GM21526 (cell line): ENCODE measurements at regions not wholly inside any gene's neighbourhood (a gene's known extent, or its start where the extent isn't known, plus 50 kb on each side); places are given as distances from the start of the nearest gene placed in this dataset.
"Not testable (repeated sequence)": the region's sequence is repeated elsewhere in the genome, so short reads cannot be mapped to it uniquely, and the experiment has no call there.

Experiments used
- ATAC-seq: cut with Tn5 transposase; IDR thresholded peaks from one replicate; pipeline ENCODE4 v1.9.1; 2021; ENCODE audit warnings: moderate library complexity; ENCODE audit not compliant: unreplicated experiment, low FRiP score

GRCh38 chr2:14082640-14083039 is 549.9 kb upstream of the LRATD1 start:
- ATAC-seq: no peak

GRCh38 chr2:14094592-14094991 is 537.9 kb upstream of the LRATD1 start:
- no peak for ATAC-seq

DNA sequence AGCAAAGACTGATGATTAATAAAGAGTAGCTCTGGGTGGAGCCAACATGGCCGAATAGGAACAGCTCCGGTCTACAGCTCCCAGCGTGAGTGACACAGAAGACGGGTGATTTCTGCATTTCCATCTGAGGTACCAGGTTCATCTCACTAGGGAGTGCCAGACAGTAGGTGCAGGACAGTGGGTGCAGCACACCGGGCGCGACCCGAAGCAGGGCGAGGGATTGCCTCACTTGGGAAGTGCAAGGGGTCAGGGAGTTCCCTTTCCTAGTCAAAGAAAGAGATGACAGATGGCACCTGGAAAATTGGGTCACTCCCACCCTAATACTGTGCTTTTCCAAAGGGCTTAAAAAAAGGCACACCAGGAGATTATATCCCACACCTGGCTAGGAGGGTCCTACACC is 533.4 kb upstream of the LRATD1 start:
- ATAC-seq: not testable (repeated sequence)

DNA sequence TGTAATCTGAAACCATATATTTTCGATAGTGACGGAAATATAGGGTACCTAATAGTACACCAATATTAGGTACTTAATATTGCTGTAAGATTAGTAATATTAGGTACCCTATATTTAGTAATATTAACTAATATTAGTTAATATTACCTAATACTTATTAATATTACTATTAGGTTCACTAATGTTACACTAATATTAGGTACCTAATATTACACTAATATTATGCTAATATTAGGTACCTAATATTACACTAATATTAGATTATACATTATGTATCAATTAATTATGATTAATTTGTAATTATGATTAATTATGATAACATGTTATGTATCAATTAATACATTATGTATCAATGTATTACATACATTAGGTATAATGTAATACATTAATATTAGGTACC is 518.2 kb upstream of the LRATD1 start:
- ATAC-seq: no peak

DNA sequence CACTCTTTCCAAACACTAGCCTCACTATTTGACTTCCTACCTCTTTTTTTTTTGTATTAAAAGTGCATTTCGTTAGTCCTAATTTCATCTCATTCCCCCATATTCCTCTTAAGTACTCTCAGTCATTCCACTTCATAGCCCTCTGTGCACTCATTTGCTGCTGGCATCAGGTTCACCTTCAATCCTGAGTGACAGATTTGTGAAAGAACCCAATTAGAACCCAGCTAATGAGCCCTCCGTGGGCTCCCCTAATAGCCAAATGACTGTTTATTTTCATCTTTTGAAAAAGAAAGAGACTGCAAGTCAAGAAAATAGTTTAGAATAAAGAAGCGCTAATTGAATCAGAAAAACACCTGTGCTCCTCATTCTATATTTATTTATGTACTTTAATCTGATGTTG is 512.1 kb upstream of the LRATD1 start:
- no peak for ATAC-seq

DNA sequence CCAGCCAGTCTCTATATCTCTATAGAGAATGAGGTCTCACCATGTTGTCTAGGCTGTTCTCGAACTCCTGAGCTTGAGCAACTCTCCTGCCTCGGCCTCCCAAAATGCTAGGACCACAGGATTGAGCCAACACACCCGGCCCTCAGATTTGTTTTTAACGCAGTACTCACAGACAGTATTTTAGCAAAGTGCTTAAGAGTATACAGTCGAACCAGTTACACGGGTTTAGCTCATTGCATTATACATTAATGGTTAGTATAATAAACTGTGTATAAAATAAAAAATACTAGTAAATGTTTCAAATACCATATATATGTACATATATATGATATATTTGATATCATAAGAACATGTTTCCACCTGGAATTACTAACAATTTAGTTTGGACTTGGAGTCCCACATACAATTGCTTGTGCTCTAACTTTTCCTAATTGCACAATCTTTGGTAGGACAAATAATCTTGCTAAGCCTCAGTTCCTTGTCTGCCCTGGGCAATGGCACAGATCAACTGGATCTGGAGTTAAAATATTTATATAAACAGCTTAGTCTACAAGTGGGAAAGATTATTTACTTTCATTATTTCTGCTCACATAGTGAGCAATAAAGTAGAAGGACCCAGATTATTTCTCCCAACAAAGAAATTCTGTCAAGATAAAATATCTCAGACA is 508.9 kb upstream of the LRATD1 start:
- ATAC-seq: no peak

DNA sequence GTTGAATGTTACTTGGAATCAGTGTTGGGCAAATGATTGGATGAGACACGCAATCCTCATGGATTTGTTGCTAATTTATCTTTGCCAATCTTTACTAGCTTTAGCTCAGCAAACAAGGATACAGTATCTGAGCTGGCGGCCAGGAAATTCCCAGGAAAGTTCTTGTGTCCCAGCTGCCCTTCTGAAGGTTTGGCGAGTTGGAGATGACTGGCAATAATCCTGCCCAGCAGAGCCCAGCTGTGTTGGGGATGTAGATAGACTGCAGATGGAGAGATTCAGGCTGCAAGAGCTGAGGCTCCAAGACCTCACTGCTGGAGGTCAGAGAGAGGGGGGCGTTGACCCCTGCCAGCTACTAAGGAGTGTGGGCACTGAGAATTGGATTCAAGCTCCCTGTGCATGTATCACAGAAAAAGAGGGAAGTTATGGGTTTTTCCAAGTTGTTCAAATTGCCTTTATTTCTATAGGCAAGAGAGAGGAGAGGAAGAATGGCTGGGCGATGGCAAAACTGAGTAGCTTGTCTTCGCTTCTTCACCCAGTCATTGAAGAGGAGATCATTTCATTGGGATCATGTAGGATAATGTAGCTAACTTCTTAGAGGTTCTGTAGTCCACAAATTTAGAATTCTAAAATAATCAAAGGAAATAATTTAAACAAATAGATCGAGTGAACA is 506.8 kb upstream of the LRATD1 start:
- no peak for ATAC-seq

GRCh38 chr2:14126846-14127245 is 505.7 kb upstream of the LRATD1 start:
- no peak for ATAC-seq

DNA sequence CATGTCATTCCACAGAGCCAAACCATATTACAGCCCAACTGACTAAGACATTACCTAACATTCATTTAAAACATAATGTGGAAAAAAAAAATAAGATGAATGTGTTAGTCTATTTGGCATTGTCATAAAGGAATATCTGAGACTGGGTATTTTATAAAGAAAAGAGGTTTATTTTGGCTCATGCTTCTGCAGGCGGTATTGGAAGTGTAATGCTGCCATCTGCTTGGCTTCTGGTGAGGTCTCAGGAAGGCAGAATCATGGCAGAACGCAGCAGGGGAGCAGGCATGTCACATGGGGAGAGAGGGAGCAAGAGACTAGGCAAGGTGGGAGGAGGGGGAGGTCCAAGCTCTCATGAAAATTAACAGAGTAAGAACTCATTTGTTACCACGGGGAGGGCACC is 504.8 kb upstream of the LRATD1 start:
- ATAC-seq: no peak

GRCh38 chr2:14132386-14132785 is 500.1 kb upstream of the LRATD1 start:
- no peak for ATAC-seq

DNA sequence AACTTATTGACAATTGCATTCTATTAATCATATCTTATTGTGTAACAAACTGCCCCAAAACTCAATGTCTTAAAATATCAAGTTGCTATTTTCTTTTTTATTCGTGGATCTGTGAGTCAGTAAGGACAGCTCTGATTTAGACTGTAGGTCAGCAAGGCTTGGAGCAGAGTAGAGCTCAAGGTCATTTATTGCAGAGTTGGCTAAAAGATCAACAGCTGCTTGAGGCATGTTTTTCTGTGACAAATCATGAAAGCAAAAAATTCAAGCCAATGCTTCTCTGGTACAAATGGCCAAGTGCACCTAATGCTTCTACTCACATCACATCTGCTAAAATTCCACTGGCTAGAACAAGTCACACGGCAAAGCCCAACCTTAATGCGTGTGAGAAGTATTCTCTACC is 497.7 kb upstream of the LRATD1 start:
- ATAC-seq: no peak

DNA sequence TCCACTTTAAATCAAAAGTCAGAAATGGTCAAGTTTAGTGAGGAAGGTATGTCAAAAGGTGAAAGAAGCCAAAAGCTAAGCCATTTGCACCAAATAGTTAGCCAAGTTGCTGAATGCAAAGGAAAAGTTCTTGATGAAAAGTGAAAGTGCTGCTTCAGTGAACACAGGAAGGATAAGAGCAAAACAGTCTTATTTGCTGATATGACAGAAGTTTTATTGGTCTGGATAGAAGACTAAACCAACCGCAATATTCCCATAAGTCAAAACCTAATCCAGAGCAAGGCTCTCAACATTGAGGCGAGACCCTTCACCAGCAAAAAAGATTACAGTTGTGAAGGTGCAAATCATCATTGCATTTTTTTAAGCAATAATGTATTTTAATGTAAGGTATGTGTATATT is 496.5 kb upstream of the LRATD1 start:
- ATAC-seq: no peak

GRCh38 chr2:14137643-14138042 is 494.9 kb upstream of the LRATD1 start:
- no peak for ATAC-seq

DNA sequence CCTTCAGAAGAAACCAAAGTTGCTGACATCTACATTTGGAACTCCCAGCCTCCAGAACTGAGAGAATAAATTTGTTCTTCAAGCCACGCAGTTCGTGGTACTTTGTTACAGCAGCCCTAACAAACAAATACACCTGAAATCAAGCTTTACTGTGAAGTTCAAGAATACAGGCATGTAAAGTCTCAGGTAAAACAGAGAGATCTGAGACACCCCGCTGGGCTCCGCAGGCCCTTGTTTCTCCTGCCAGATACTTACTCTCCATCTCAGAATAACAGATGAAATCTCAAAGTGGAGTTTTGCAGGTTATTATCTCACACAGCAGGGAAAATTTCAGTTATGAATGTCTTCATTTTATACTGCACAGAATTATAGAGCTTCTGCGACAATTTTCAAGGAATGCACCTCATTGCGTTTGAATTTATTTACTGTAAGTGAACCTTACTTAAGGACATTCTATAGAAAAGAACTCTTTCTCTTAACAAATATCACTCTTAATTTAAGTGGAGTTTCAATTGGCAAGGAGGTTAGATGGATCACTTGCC is 492.4 kb upstream of the LRATD1 start:
- ATAC-seq: no peak

DNA sequence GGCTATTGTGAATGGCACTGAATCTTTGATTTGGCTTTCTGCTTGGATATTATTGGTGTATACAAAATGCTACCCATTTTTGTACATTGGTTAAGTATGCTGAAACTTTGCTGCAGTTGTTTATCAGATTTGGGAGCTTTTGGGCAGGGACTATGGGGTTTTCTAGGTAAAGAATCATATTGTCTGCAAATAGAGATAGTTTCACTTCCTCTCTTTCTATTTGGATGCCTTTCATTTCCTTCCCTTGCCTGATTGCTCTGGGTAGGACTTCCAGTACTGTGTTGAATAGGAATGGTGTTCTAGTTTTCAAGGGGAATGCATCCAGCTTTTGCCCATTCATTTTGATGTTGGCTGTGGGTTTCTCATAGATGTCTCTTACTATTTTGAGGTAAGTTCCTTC is 489.1 kb upstream of the LRATD1 start:
- no peak for ATAC-seq

DNA sequence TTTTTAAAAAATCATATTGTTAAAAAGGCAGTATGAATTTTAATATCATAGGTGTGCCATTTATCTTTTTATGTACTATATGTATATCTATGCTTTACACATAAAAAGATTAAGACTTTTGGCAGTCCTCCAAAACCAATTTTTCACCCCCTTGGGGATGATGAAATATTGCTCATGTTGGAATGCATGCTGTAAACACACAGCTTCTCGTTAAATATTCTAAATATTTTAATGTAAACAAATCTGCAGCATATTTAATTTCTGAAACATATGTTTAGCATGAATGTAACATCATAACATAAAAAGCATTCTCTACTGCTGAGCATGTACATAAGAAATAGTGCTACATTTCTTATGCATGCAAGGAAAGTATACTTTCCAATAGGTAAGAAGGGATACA is 484.3 kb upstream of the LRATD1 start:
- no peak for ATAC-seq

GRCh38 chr2:14157816-14158215 is 474.7 kb upstream of the LRATD1 start:
- ATAC-seq: no peak

GRCh38 chr2:14180333-14180732 is 452.2 kb upstream of the LRATD1 start:
- ATAC-seq: no peak

- no peak for ATAC-seq
These were observed 450.1 kb upstream of the LRATD1 start for GRCh38 chr2:14182227-14182946.

- ATAC-seq: no peak
These were observed 446.6 kb upstream of the LRATD1 start for GRCh38 chr2:14185906-14186305.

DNA sequence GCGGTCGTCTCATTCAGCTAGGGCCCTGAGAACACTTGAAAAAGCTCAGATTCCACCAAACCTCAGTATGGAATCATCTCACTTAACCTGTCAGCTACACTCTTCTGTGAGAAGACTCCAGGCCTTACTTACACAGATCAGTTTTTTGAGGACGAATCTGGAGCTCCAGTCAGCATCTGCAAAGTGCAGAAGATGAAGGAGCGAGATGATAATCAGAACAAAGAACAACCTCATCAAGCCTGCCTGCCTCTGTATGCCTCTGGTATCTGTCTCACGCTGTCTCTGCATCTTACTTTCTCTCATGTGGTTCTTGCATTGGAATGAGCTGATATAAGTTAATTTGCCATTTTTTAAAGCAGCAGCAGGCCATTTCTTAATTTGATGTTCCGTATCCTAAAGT is 444.1 kb upstream of the LRATD1 start:
- ATAC-seq: no peak

- ATAC-seq: no peak
These were observed 442.6 kb upstream of the LRATD1 start for GRCh38 chr2:14189929-14190328.
